WI38 (cell line): ENCODE measurements at regions not wholly inside any gene's neighbourhood (a gene's known extent, or its start where the extent isn't known, plus 50 kb on each side); places are given as distances from the start of the nearest gene placed in this dataset.
"Not testable (repeated sequence)": the region's sequence is repeated elsewhere in the genome, so short reads cannot be mapped to it uniquely, and the experiment has no call there.

ENCODE experiments used
- H3K4me3 ChIP-seq: 2 replicates; pipeline ENCODE4 v1.5.1; 2011; ENCODE audit warnings: low read depth, mild to moderate bottlenecking, control low read depth, low read length
- TF ChIP-seq, protein P1 (sequence below): IDR thresholded peaks from 2 replicates; pipeline ENCODE4 v1.5.1; 2012; ENCODE audit warnings: low read depth, mild to moderate bottlenecking, control low read depth, low read length

DNA sequence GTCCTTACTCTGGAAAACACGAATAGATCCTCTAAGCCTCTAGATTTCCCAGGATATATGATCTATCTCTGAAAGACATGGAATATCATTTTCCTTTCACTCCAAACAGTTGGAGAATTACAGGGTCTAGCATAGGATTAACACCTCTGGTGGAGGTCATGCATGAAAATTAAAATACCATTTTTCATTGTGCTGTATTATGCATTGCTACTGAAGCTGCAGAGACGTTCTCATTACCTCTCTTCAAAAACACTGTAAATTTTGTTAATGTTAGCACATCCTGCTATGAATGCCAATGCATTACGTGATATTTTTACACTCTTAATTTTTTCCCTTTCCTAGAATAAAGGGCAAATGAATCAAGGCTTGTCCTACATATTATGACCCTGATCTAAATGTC lies 558.6 kb downstream of the TBC1D32 start:
- TF ChIP-seq, protein P1, sequence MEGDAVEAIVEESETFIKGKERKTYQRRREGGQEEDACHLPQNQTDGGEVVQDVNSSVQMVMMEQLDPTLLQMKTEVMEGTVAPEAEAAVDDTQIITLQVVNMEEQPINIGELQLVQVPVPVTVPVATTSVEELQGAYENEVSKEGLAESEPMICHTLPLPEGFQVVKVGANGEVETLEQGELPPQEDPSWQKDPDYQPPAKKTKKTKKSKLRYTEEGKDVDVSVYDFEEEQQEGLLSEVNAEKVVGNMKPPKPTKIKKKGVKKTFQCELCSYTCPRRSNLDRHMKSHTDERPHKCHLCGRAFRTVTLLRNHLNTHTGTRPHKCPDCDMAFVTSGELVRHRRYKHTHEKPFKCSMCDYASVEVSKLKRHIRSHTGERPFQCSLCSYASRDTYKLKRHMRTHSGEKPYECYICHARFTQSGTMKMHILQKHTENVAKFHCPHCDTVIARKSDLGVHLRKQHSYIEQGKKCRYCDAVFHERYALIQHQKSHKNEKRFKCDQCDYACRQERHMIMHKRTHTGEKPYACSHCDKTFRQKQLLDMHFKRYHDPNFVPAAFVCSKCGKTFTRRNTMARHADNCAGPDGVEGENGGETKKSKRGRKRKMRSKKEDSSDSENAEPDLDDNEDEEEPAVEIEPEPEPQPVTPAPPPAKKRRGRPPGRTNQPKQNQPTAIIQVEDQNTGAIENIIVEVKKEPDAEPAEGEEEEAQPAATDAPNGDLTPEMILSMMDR: no peak
- H3K4me3 ChIP-seq: no peak overlapping the region

DNA sequence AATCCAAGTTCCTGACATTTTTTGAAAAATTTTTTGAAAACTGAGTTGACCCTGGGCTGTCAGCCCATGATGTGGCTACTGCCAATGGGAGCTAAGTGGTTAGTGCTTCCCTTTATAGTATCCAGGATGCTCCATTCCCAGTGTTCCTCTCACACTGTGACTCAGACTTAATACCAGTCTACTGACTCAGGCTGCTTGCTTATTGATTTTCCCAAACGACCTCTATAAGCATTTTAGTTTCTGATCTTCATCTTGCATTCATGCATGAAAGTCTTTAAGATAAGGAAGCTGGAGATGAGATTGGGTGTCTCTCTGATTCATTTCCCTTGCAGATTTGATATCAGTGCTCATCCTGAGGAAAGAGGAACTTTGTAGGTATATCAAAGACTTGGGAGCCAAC lies 560.0 kb downstream of the TBC1D32 start:
- TF ChIP-seq, protein P1: no peak

DNA sequence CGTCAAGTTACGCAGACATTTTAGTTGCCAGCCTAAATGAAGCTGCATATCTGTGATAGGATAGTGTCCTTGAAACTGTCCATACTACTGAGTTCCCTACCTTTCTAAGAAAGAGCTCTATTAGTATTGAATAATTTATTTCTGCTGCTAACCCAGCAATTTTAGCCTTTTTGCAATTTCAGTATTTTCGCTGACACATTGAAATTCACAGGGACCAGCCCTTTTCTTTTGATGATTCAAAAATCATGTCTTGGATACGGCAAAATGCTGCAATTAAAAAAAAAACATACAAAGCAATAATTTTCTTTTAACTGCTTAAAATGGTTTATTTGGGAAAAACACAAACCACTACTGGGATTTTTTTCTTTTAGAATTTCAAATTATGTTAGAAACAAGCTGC lies 563.3 kb downstream of the TBC1D32 start:
- no peak overlapping the region for H3K4me3 ChIP-seq
- TF ChIP-seq, protein P1: no peak

More for the DNA sequence above, 560.0 kb downstream of the TBC1D32 start:
- no peak overlapping the region for H3K4me3 ChIP-seq

DNA sequence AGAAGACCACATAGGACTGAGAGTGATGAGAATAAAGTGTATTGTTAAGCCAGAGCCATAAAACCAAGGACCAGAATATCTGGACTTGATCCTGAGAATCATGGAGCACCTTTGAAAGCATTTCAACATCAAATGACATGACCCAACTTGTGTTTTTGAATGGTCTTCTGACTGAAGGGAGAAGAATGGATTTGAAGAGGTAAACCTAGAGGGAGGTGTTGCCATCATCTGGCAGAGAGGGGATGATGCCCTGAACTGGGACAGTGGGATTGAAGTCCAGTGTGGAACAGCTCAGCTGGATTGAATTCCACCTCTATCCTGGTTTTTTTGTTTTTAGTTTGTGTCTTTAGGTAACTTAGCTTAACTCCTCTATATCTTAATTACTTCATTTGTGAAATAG lies 570.0 kb downstream of the TBC1D32 start:
- TF ChIP-seq, protein P1: no peak
- H3K4me3 ChIP-seq: no peak overlapping the region

DNA sequence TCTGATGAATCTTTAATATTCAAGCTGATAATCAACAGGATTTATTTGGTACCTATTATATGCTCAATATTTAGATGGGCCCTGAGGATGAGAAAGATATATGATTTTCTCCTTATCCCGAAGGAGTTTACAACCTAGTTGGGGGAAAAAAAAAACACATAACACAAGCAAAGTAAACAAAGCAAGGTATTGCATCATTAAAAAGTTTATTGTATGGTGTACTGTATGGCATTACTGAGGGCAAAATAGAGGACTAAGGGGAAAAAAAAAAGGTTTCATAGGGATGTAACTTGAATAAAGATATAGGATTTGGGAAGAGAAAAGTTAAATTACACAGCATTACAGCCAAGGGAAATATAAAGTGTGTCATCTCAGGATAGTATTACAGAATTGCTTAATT lies 574.7 kb downstream of the TBC1D32 start:
- H3K4me3 ChIP-seq: no peak overlapping the region
- TF ChIP-seq, protein P1: no peak

DNA sequence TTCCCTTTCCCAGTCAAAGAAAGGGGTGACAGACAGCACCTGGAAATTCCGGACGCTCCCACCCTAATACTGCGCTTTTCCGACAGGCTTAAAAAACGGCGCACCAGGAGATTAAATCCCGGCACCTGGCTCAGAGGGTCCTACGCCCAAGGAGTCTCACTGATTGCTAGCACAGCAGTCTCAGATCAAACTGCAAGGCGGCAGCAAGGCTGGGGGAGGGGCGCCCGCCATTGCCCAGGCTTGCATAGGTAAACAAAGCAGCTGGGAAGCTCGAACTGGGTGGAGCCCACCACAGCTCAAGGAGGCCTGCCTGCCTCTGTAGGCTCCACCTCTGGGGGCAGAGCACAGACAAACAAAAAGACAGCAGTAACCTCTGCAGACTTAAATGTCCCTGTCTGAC lies 585.7 kb downstream of the TBC1D32 start:
- H3K4me3 ChIP-seq: not testable (repeated sequence)

DNA sequence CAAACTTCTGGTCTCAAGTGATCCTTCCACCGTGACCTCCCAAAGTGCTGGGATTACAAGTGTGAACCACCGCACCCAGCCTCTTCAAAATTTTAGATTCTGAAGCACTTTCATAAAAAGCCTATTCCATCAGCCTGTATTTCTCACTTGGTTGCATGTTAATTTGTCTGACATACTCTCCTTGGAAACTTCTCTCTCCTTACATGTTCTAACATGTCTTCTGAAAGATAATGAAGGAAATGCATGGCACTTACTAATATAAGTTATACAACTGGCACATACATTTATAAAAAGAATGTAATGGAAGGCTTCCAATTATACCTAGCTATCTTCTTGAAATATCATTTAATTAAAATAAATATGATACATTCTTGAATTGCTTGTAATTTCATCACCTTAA lies 597.5 kb downstream of the TBC1D32 start:
- H3K4me3 ChIP-seq: no peak overlapping the region
- TF ChIP-seq, protein P1: no peak

DNA sequence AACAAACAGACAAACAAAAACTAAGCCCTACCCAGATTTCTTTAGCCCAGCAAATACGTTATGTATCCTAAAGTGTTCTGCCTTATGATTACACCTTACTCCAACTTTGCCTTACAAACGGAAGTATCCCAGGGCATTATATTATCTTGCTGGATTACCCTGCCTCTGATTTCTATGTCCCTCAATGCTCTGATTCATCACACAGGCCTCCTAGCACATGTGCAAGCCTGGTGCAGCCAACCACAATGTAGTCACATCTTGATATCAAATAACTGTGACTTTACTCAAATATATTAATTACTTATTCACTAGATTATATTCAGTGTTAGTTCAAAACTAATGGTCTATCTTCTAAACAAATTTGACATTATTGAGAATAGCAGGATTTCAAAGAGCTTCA lies 598.6 kb downstream of the TBC1D32 start:
- H3K4me3 ChIP-seq: no peak overlapping the region
- TF ChIP-seq, protein P1: no peak
